ENCODE measurements at regions not wholly inside any gene's neighbourhood (a gene's known extent, or its start where the extent isn't known, plus 50 kb on each side); places are given as distances from the start of the nearest gene placed in this dataset.

- no peak overlapping the region for H3K4me3 ChIP-seq (ENCODE audit: low read depth, low read length)
- no peak for TF ChIP-seq CTCF (IDR thresholded peaks at IDR 0.05; ENCODE audit: borderline replicate concordance, insufficient read depth, low read depth, low read length)
These were observed 118.6 kb downstream of the FOXB1 start for GRCh38 chr15:60122691-60123090.

- H3K4me3 ChIP-seq (ENCODE audit: low read depth, low read length): no peak overlapping the region
- TF ChIP-seq CTCF (IDR thresholded peaks at IDR 0.05; ENCODE audit: borderline replicate concordance, insufficient read depth, low read depth, low read length): no peak
These were observed 120.5 kb downstream of the FOXB1 start for GRCh38 chr15:60124460-60125070.

DNA sequence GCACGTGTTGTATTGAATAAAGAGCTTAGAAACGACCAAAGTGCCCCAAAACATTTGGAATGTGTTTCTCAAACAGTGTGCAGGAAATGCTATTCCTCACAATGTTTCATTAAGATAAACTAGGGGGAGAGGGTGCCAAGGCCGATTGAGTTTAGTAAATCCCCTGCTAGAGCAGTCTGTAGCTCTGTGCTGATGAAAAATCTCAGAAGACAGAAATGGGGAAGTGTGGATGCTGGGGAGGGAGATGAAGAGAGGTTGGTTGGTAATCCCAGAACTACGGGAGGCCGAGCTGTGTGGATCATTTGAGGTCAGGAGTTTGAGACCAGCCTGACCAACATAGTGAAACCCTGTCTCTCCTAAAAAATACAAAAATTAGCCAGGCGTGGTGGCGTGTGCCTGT is 121.2 kb downstream of the FOXB1 start:
- TF ChIP-seq CTCF (IDR thresholded peaks at IDR 0.05; ENCODE audit: borderline replicate concordance, insufficient read depth, low read depth, low read length): no peak
- H3K4me3 ChIP-seq (ENCODE audit: low read depth, low read length): no peak overlapping the region

- no peak for TF ChIP-seq CTCF (IDR thresholded peaks at IDR 0.05; ENCODE audit: borderline replicate concordance, insufficient read depth, low read depth, low read length)
- no peak overlapping the region for H3K4me3 ChIP-seq (ENCODE audit: low read depth, low read length)
These were observed 122.1 kb downstream of the FOXB1 start for GRCh38 chr15:60126200-60126599.

DNA sequence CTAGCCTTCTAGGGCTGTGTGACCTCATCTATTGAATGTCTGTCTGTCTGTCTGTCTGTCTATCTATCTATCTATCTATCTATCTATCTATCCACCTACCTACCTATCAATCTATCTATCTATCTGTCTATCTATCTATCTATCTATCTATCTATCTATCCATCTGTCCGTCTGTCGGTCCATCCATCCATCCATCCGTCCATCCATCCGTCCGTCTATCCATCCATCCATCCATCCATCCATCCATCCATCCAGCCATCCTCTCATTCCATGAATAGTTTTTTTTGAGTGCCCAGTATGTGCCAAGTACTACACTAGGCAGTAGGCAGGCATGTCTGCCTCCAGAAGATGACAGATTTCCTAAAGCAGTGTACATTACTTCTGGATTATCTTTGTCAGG is 122.5 kb downstream of the FOXB1 start:
- H3K4me3 ChIP-seq (ENCODE audit: low read depth, low read length): no peak overlapping the region

DNA sequence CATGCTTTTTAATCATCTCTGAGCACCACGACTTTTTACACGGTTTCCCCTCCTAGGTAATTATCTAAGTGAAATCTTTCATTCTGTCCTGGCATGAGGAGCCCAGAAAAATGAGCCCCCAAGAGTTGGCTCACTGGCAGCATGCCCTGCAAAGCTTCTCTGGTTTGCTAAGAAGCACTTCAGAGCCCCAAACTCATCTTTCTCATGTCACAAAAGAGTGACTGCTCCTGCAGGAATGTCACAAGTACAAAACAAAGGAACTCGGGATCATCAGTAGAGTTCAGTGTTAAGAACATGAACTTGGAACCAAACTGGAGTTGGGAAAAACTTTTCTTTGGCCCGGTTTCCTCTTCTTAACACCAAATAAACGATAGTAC is 123.9 kb downstream of the FOXB1 start:
- TF ChIP-seq CTCF (IDR thresholded peaks at IDR 0.05; ENCODE audit: borderline replicate concordance, insufficient read depth, low read depth, low read length): no peak
- no peak overlapping the region for H3K4me3 ChIP-seq (ENCODE audit: low read depth, low read length)

More for the DNA sequence above, 122.5 kb downstream of the FOXB1 start:
- no peak for TF ChIP-seq CTCF (IDR thresholded peaks at IDR 0.05; ENCODE audit: borderline replicate concordance, insufficient read depth, low read depth, low read length)

GRCh38 chr15:60128710-60129109 is 124.6 kb downstream of the FOXB1 start:
- TF ChIP-seq CTCF (IDR thresholded peaks at IDR 0.05; ENCODE audit: borderline replicate concordance, insufficient read depth, low read depth, low read length): no peak
- no peak overlapping the region for H3K4me3 ChIP-seq (ENCODE audit: low read depth, low read length)

Data from GM12875 (cell line).